Heart left ventricle (tissue), 16 donors: ENCODE measurements at regions not wholly inside any gene's neighbourhood (a gene's known extent, or its start where the extent isn't known, plus 50 kb on each side); places are given as distances from the start of the nearest gene placed in this dataset.
"Not testable (repeated sequence)": the region's sequence is repeated elsewhere in the genome, so short reads cannot be mapped to it uniquely, and the experiment has no call there.

Experiments
- ATAC-seq, 4 donors: fragments of 200-7000 bp; cut with Tn5 transposase; one replicate each; pipeline ENCODE4 v1.9.1; 2020 to 2022; ENCODE audit warnings: moderate library complexity in 4 of 4, mild to moderate bottlenecking in 3 of 4, moderate number of reproducible peaks in 1 of 4
- DNase-seq, 5 donors: peaks; one replicate each; pipeline ENCODE4 v3.0.0-alpha.2; 2020
- H3K27ac ChIP-seq, 12 donors: fragments of 200-600 bp; sonication (generic) in 4 of 12; one replicate each; pipeline versions ENCODE4 v1.5.0 to v1.8.0; 2016 to 2022; ENCODE audit warnings: mild to moderate bottlenecking in 2 of 12
- H3K27me3 ChIP-seq, 9 donors: fragments of 200-600 bp; sonication (generic) in 2 of 9; one replicate each; pipeline versions ENCODE4 v1.5.1 to v1.8.0; 2016 to 2022; ENCODE audit warnings: mild to moderate bottlenecking in 3 of 9
- H3K36me3 ChIP-seq, 9 donors: fragments of 200-600 bp; sonication (generic) in 2 of 9; one replicate each; pipeline versions ENCODE4 v1.5.0 to v1.8.0; 2018 to 2022; ENCODE audit warnings: mild to moderate bottlenecking in 2 of 9
- H3K4me1 ChIP-seq, 12 donors: fragments of 200-600 bp; sonication (generic) in 4 of 12; one replicate each; pipeline versions ENCODE4 v1.5.0 to v1.8.0; 2016 to 2022; ENCODE audit warnings: mild to moderate bottlenecking in 3 of 12
- H3K4me3 ChIP-seq, 12 donors: fragments of 200-600 bp; sonication (generic) in 4 of 12; one replicate each; pipeline versions ENCODE4 v1.5.0 to v1.8.0; 2017 to 2022; ENCODE audit warnings: mild to moderate bottlenecking in 9 of 12, moderate library complexity in 4 of 12
- H3K9me3 ChIP-seq, 12 donors: fragments of 200-600 bp; sonication (generic) in 4 of 12; one replicate each; pipeline versions ENCODE4 v1.5.0 to v1.8.0; 2016 to 2022; ENCODE audit warnings: mild to moderate bottlenecking in 1 of 12
- CTCF ChIP-seq, 12 donors: fragments of 200-600 bp; sonication (generic) in 4 of 12; IDR thresholded peaks; one replicate each; pipeline versions ENCODE4 v1.5.0 to v1.8.0; 2018 to 2022; ENCODE audit warnings: antibody characterized with exemption in 12 of 12, mild to moderate bottlenecking in 5 of 12
- POLR2A ChIP-seq, 2 donors: fragments of 450-650 bp; IDR thresholded peaks; one replicate each; pipeline ENCODE4 v1.6.1; 2017; ENCODE audit warnings: antibody characterized with exemption in 2 of 2, mild to moderate bottlenecking in 2 of 2, moderate library complexity in 2 of 2
- WGBS, 4 donors: extraction: QIAGEN DNeasy Blood & Tissue Kit in 2 of 4; methylation state at CpG; one replicate each; pipeline versions ENCODE4 v1.1.5 to v1.1.7; 2013 to 2018; 5-methylcytosine and 5-hydroxymethylcytosine counted together
- intact Hi-C, 10 donors: fragments of 100-400 bp; cut with DNase I; formaldehyde crosslinking; loops; one replicate each; pipeline versions ENCODE4 v1.11.1 to v1.14.2; 2022
- donor health status: ischemic (EF 13 %, LVEDD 7.1; RV severe dilation, severe dysfunction).
- donor health status: healthy with polysubstance abuse.
- donor health status: DM: no; HTN: yes; CAD: no.
- donor health status: DM: no; HTN: no; CAD: no.
- donor health status: ischemic (EF 25% LVEDD 6.9; RV normal size, moderate dysfunction).
- donor health status: ischemic (EF 25% LVEDD 5.7; RV mildly dilated, moderate dysfunction).
- donor health status: healthy.
- donor health status: DM: yes; HTN: yes; CAD: no.
- donor health status: ischemic (EF 35%, LVEDD 5.7; RV mildly dilated, moderate dysfunction).
- donor health status: nonischemic (EF 11% LVEDD 7.7; RV severe dilation, severe dysfunction).
- donor health status: DM: yes; HTN: yes; CAD: no.
- donor health status: PGD.
- donor health status: ischemic (EF 29% LVEDD 5.4; RV normal size, mild dysfunction).
- donor health status: nonischemic (EF 23%, LVEDD 6.1; RV moderate dilation, normal function).

- no peaks in the 10 kb centered on the region for H3K9me3 ChIP-seq
- TF ChIP-seq CTCF (IDR thresholded peaks at IDR 0.05) (no peak), POLR2A (IDR thresholded peaks at IDR 0.05) (no peak)
- DNase-seq: no peak
- H3K27ac ChIP-seq: no peak overlapping the region
- WGBS, 4 donors: 81 to 90% (median 84%) methylated on average over 2 of the region's 2 CpGs
- H3K4me3 ChIP-seq: no peak overlapping the region
- intact Hi-C loops: no loop called here
- H3K36me3 ChIP-seq: no peaks in the 10 kb centered on the region
- no peaks in the 10 kb centered on the region for H3K4me1 ChIP-seq
- ATAC-seq: no peak
- no peaks in the 10 kb centered on the region for H3K27me3 ChIP-seq
Measured at GRCh38 chr3:87491843-87492242, 215.5 kb upstream of the POU1F1 start.

- H3K36me3 ChIP-seq: no peaks in the 10 kb centered on the region
- intact Hi-C loops: loop anchor here in 1 of 10 donors (5.0 kb wide), 1 partner anchor 497 kb away; no protein-coding TSS in a partner anchor
- ATAC-seq (no peak), DNase-seq (no peak)
- no peaks in the 10 kb centered on the region for H3K9me3 ChIP-seq
- no peaks in the 10 kb centered on the region for H3K4me1 ChIP-seq
- no peaks in the 10 kb centered on the region for H3K27me3 ChIP-seq
- no peak overlapping the region for H3K4me3 ChIP-seq
- no peak overlapping the region for H3K27ac ChIP-seq
- TF ChIP-seq CTCF (IDR thresholded peaks at IDR 0.05) (no peak), POLR2A (IDR thresholded peaks at IDR 0.05) (no peak)
- WGBS, 4 donors: 62 to 76% (median 71%) methylated on average over 4 of the region's 4 CpGs
Measured at GRCh38 chr3:87489892-87490291, 213.5 kb upstream of the POU1F1 start.

- no peaks in the 10 kb centered on the region for H3K9me3 ChIP-seq
- ATAC-seq (no peak), DNase-seq (no peak)
- no peaks in the 10 kb centered on the region for H3K36me3 ChIP-seq
- no peaks in the 10 kb centered on the region for H3K4me1 ChIP-seq
- H3K27me3 ChIP-seq: no peaks in the 10 kb centered on the region
- TF ChIP-seq CTCF (IDR thresholded peaks at IDR 0.05) (no peak), POLR2A (IDR thresholded peaks at IDR 0.05) (no peak)
- intact Hi-C loops: loop anchor here in 1 of 10 donors (5.0 kb wide), 1 partner anchor 499 kb away; no protein-coding TSS in a partner anchor
- no peak overlapping the region for H3K4me3 ChIP-seq
- WGBS, 4 donors: 51 to 68% (median 57%) methylated on average over 2 of the region's 2 CpGs
- H3K27ac ChIP-seq: no peak overlapping the region
Measured at GRCh38 chr3:87488765-87489164, 212.4 kb upstream of the POU1F1 start.

GRCh38 chr3:87486635-87487034 lies 210.3 kb upstream of the POU1F1 start:
- H3K36me3 ChIP-seq, H3K9me3 ChIP-seq, H3K4me1 ChIP-seq, DNase-seq, H3K27ac ChIP-seq, H3K4me3 ChIP-seq, ATAC-seq, H3K27me3 ChIP-seq: not testable (repeated sequence)
- intact Hi-C loops: loop anchor here in 1 of 10 donors (5.0 kb wide), 1 partner anchor 501 kb away; no protein-coding TSS in a partner anchor
- 40 to 54% (median 47%) methylated on average over 3 of the region's 3 CpGs for WGBS, 4 donors

GRCh38 chr3:87486115-87486514 lies 209.7 kb upstream of the POU1F1 start:
- Histone ChIP-seq H3K9me3 (no peaks in the 10 kb centered on the region), H3K27me3 (no peaks in the 10 kb centered on the region), H3K4me3 (no peak overlapping the region), H3K27ac (no peak overlapping the region), H3K36me3 (no peaks in the 10 kb centered on the region), H3K4me1 (no peaks in the 10 kb centered on the region)
- intact Hi-C loops: loop anchor here in 1 of 10 donors (5.0 kb wide), 1 partner anchor 501 kb away; no protein-coding TSS in a partner anchor
- TF ChIP-seq POLR2A (IDR thresholded peaks at IDR 0.05) (no peak), CTCF (IDR thresholded peaks at IDR 0.05) (no peak)
- DNase-seq (no peak), ATAC-seq (no peak)
- WGBS, 4 donors: 17 to 45% (median 42%) methylated on average over 2 of the region's 2 CpGs
